Keratinocyte (primary cell): ENCODE measurements at regions not wholly inside any gene's neighbourhood (a gene's known extent, or its start where the extent isn't known, plus 50 kb on each side); places are given as distances from the start of the nearest gene placed in this dataset.

ENCODE experiments used
- EZH2 ChIP-seq: IDR thresholded peaks from one replicate; pipeline ENCODE4 v1.6.1; 2012; ENCODE audit warnings: inconsistent platforms, mild to moderate bottlenecking, low read length, moderate library complexity
- TF ChIP-seq, protein P1 (sequence below), 3 experiments: IDR thresholded peaks in 1 of 3; conservative IDR thresholded peaks in 1 of 3; optimal IDR thresholded peaks in 1 of 3; 2 replicates in 2 of 3; 3 replicates in 1 of 3; pipeline versions ENCODE3 to v1.5.1; 2011; ENCODE audit warnings: low read length in 3 of 3, mild to moderate bottlenecking in 3 of 3, moderate library complexity in 2 of 3, control low read depth in 1 of 3, inconsistent platforms in 1 of 3; ENCODE audit not compliant: insufficient read depth in 2 of 3; ENCODE audit errors: extremely low read depth in 1 of 3

DNA sequence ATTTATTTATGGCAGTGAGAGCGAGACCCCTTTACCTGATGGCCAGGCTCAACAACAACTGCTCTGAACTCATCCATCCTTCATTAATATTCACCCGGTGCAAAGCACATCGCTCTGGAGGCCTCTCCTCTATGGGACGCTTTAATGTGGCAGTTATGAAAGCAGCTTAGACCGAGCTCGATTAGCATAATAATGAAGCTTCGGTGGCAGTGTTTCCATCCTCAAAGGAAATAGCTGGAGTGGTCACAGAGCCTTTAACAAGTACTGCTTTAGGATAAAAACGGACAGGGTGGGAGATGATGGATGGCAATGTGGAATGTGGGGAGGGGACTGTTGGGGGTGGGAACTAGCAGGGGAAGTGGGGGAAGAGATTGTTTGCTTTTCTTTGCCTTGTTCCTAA, 243.9 kb downstream of the SLC4A3 start:
- TF ChIP-seq, protein P1, sequence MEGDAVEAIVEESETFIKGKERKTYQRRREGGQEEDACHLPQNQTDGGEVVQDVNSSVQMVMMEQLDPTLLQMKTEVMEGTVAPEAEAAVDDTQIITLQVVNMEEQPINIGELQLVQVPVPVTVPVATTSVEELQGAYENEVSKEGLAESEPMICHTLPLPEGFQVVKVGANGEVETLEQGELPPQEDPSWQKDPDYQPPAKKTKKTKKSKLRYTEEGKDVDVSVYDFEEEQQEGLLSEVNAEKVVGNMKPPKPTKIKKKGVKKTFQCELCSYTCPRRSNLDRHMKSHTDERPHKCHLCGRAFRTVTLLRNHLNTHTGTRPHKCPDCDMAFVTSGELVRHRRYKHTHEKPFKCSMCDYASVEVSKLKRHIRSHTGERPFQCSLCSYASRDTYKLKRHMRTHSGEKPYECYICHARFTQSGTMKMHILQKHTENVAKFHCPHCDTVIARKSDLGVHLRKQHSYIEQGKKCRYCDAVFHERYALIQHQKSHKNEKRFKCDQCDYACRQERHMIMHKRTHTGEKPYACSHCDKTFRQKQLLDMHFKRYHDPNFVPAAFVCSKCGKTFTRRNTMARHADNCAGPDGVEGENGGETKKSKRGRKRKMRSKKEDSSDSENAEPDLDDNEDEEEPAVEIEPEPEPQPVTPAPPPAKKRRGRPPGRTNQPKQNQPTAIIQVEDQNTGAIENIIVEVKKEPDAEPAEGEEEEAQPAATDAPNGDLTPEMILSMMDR (optimal IDR thresholded peaks at IDR 0.05 in 1 of 3, IDR thresholded peaks at IDR 0.05 in 1 of 3, conservative IDR thresholded peaks at IDR 0.05 in 1 of 3; ENCODE audit: extremely low read depth in 1 of 3, insufficient read depth in 2 of 3, low read length in 3 of 3) = no peak
- no peak for TF ChIP-seq EZH2
